GM12878 (cell line): ENCODE measurements at regions not wholly inside any gene's neighbourhood (a gene's known extent, or its start where the extent isn't known, plus 50 kb on each side); places are given as distances from the start of the nearest gene placed in this dataset.

Experiments used
- CBFB ChIP-seq: IDR thresholded peaks from 2 replicates; pipeline ENCODE4 v1.6.1; 2016; ENCODE audit warnings: antibody characterized with exemption, low read depth
- CBX3 ChIP-seq: fragments of 200-600 bp; sonication (generic); IDR thresholded peaks from 2 replicates; pipeline ENCODE4 v1.6.1; 2016; ENCODE audit warnings: low read depth, borderline replicate concordance
- CHD1 ChIP-seq: IDR thresholded peaks from 2 replicates; pipeline ENCODE4 v1.6.1; 2012; ENCODE audit warnings: low read depth, low read length, improper control_type of control experiment
- CHD2 ChIP-seq: IDR thresholded peaks from 2 replicates; pipeline ENCODE4 v1.6.1; 2011; ENCODE audit warnings: low read depth, low read length, improper control_type of control experiment, borderline replicate concordance
- EGR1 ChIP-seq, 2 experiments: IDR thresholded peaks; 1 replicate in 1 of 2; 2 replicates in 1 of 2; pipeline ENCODE4 v1.6.1; 2011 to 2012; ENCODE audit warnings: low read depth in 2 of 2, low read length in 2 of 2, borderline replicate concordance in 1 of 2, mild to moderate bottlenecking in 1 of 2, moderate library complexity in 1 of 2
- EP300 ChIP-seq, 2 experiments: fragments of 150-350 bp in 1 of 2; IDR thresholded peaks; 2 replicates each; pipeline ENCODE4 v1.6.1; 2011 to 2012; ENCODE audit warnings: low read depth in 2 of 2, low read length in 2 of 2, borderline replicate concordance in 1 of 2, improper control_type of control experiment in 1 of 2, inconsistent platforms in 1 of 2; ENCODE audit not compliant: control insufficient read depth in 1 of 2
- GATAD2B ChIP-seq: fragments of 450-650 bp; conservative IDR thresholded peaks from 2 replicates; pipeline ENCODE4 v1.6.1; 2017; ENCODE audit warnings: low read depth, mild to moderate bottlenecking, moderate library complexity
- HDGF ChIP-seq: fragments of 450-650 bp; IDR thresholded peaks from 2 replicates; pipeline ENCODE4 v1.6.1; 2016; ENCODE audit warnings: antibody characterized with exemption
- HSF1 ChIP-seq: fragments of 150-350 bp; IDR thresholded peaks from 2 replicates; pipeline ENCODE4 v1.6.1; 2014; ENCODE audit warnings: mild to moderate bottlenecking, low read depth, low read length
- IKZF1 ChIP-seq: fragments of 450-650 bp; conservative IDR thresholded peaks from 2 replicates; pipeline ENCODE4 v1.6.1; 2017; ENCODE audit warnings: antibody characterized with exemption, mild to moderate bottlenecking
- IRF3 ChIP-seq: fragments of 450-650 bp; IDR thresholded peaks from 2 replicates; pipeline ENCODE4 v1.6.1; 2014; ENCODE audit warnings: mild to moderate bottlenecking
- KLF5 ChIP-seq: fragments of 450-650 bp; IDR thresholded peaks from 2 replicates; pipeline ENCODE4 v1.6.1; 2014; ENCODE audit warnings: mild to moderate bottlenecking; ENCODE audit not compliant: partially characterized antibody
- MYC ChIP-seq: IDR thresholded peaks from 2 replicates; pipeline ENCODE4 v1.6.1; 2011; ENCODE audit warnings: mild to moderate bottlenecking, low read length, moderate library complexity, inconsistent platforms; ENCODE audit not compliant: insufficient read depth, insufficient replicate concordance, insufficient read length, severe bottlenecking
- NR2C2 ChIP-seq: IDR thresholded peaks from 2 replicates; pipeline ENCODE4 v1.6.1; 2011; ENCODE audit warnings: borderline replicate concordance, low read depth; ENCODE audit not compliant: control insufficient read depth, insufficient read length
- NR2F1 ChIP-seq: fragments of 450-650 bp; conservative IDR thresholded peaks from 2 replicates; pipeline ENCODE4 v1.6.1; 2017; ENCODE audit warnings: mild to moderate bottlenecking
- POLR2A ChIP-seq: IDR thresholded peaks from 2 replicates; pipeline ENCODE4 v1.6.1; 2011; ENCODE audit warnings: low read depth, mild to moderate bottlenecking, low read length
- SPI1 ChIP-seq: IDR thresholded peaks from 2 replicates; pipeline ENCODE4 v1.6.1; 2011; ENCODE audit warnings: low read depth, mild to moderate bottlenecking, low read length, moderate library complexity, borderline replicate concordance; ENCODE audit not compliant: insufficient read depth
- SRF ChIP-seq, 2 experiments: IDR thresholded peaks; 2 replicates each; pipeline ENCODE4 v1.6.1; 2011; ENCODE audit warnings: low read depth in 2 of 2, low read length in 2 of 2, mild to moderate bottlenecking in 1 of 2, moderate library complexity in 1 of 2
- SUZ12 ChIP-seq: fragments of 200-600 bp; sonication (generic); IDR thresholded peaks from one replicate; pipeline ENCODE4 v1.6.1; 2018; ENCODE audit warnings: antibody characterized with exemption, mild to moderate bottlenecking; ENCODE audit not compliant: unreplicated experiment
- TAF1 ChIP-seq: IDR thresholded peaks from 2 replicates; pipeline ENCODE4 v1.6.1; 2011; ENCODE audit warnings: mild to moderate bottlenecking, low read depth, low read length, borderline replicate concordance
- TARDBP ChIP-seq: IDR thresholded peaks from 2 replicates; pipeline ENCODE4 v1.6.1; 2016; ENCODE audit warnings: borderline replicate concordance
- TCF3 ChIP-seq: IDR thresholded peaks from 2 replicates; pipeline ENCODE4 v1.6.1; 2012; ENCODE audit warnings: low read depth, mild to moderate bottlenecking, low read length, borderline replicate concordance; ENCODE audit not compliant: insufficient read depth
- USF2 ChIP-seq: IDR thresholded peaks from 2 replicates; pipeline ENCODE4 v1.6.1; 2011; ENCODE audit warnings: low read depth, low read length, improper control_type of control experiment, borderline replicate concordance
- YY1 ChIP-seq: IDR thresholded peaks from 2 replicates; pipeline ENCODE4 v1.6.1; 2011; ENCODE audit warnings: low read depth, mild to moderate bottlenecking, low read length
- TF ChIP-seq, protein P1 (sequence below): IDR thresholded peaks from 2 replicates; pipeline ENCODE4 v1.6.1; 2011; ENCODE audit warnings: low read depth, mild to moderate bottlenecking, low read length, moderate library complexity, borderline replicate concordance; ENCODE audit errors: extremely low read depth
- TF ChIP-seq, protein P2 (sequence below): fragments of 450-650 bp; IDR thresholded peaks from 2 replicates; pipeline ENCODE4 v1.6.1; 2016; ENCODE audit warnings: mild to moderate bottlenecking

DNA sequence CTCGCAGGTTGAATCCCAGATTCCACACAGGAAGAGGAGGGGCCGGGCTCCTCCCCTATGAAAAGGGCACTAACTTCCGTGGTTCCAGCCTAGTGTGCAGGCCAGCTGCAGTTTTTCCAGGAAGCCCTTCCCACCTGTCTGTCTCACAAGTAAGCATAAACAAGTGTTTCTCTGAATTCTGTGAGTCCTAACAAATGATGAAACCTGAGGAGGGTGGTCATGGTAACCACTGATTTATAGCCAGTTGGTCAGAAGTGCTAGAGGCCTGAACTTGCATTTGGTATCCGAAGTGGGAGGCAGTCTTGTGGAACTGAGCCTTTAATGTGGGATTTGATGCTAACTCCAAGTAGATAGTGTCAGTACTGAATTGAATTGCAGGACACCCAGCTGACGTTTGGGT is 54.7 kb upstream of the STEAP4 start (continued):
- TF ChIP-seq TARDBP (no peak), CBX3 (no peak), YY1 (no peak), MYC (no peak), HDGF (no peak), SUZ12 (no peak), IKZF1 (peak; percentile 63), TAF1 (no peak), NR2C2 (no peak), USF2 (no peak), CHD1 (no peak), CBFB (no peak), SPI1 (no peak), TCF3 (no peak), POLR2A (no peak), GATAD2B (no peak), EP300 (IDR thresholded peaks at IDR 0.05; ENCODE audit: borderline replicate concordance in 1 of 2, control insufficient read depth in 1 of 2, low read depth in 2 of 2, low read length in 2 of 2) (peak in 1 of 2 experiments; percentile 68; a peak in 2 of 4 replicates), IRF3 (no peak), EGR1 (IDR thresholded peaks at IDR 0.05; ENCODE audit: borderline replicate concordance in 1 of 2, low read depth in 2 of 2, low read length in 2 of 2) (no peak), HSF1 (no peak), KLF5 (no peak), CHD2 (no peak), SRF (IDR thresholded peaks at IDR 0.05; ENCODE audit: low read depth in 2 of 2, low read length in 2 of 2) (no peak), NR2F1 (peak; percentile 71)
- TF ChIP-seq, protein P1, sequence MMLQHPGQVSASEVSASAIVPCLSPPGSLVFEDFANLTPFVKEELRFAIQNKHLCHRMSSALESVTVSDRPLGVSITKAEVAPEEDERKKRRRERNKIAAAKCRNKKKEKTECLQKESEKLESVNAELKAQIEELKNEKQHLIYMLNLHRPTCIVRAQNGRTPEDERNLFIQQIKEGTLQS = no peak
- TF ChIP-seq, protein P2, sequence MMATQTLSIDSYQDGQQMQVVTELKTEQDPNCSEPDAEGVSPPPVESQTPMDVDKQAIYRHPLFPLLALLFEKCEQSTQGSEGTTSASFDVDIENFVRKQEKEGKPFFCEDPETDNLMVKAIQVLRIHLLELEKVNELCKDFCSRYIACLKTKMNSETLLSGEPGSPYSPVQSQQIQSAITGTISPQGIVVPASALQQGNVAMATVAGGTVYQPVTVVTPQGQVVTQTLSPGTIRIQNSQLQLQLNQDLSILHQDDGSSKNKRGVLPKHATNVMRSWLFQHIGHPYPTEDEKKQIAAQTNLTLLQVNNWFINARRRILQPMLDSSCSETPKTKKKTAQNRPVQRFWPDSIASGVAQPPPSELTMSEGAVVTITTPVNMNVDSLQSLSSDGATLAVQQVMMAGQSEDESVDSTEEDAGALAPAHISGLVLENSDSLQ = peak; percentile 54; the same call in 1 of the 2 replicates
